NCI-H526 (cell line): ENCODE measurements at regions not wholly inside any gene's neighbourhood (a gene's known extent, or its start where the extent isn't known, plus 50 kb on each side); places are given as distances from the start of the nearest gene placed in this dataset.

Source experiments
- DNase-seq, 2 experiments: peaks; one replicate each; lab custom pipeline; 2025; lab: John Stamatoyannopoulos, UW

DNA sequence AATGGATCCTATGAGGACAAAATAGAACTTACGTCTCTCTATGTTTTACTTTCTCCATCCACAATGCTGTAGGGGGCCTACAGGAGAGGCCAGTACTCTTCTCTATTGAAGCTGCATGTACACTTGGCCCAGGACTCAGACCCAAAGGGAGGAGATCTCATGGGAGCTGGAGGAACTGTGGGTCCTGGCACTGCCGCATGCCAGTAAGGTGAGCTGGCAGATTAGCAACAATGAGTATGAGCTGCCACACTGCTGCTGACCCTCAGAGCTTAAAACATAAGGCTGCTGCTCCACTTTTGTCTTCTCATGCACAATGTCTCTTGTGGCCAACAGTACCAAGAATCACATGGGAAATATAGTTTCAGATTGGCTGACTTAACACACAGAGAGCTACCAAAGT lies 57.8 kb upstream of the TBC1D5 start:
- no peak for DNase-seq

DNA sequence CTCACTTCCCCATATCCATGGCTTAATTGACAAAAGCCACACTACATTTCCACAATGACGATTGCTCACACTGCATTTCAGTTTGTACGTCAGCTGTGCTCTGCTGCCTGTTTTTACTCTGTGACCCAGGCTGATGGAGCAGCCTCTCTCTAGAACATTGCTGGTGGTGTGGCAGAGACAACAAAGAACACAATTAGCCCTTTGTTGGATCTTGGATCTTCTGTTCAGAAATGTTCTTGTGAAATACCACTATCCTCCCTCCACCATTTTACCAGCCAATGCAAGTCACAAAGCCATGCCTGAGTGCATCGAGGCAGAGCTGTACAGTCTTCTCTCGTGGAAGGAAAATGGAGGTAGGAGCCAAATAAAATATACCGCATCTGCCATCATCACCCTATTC lies 56.9 kb upstream of the TBC1D5 start:
- DNase-seq, result no peak

GRCh38 chr3:17798000-17798399 lies 55.6 kb upstream of the TBC1D5 start:
- DNase-seq, result no peak

- DNase-seq, result no peak
Measured at GRCh38 chr3:17795711-17796110, 53.3 kb upstream of the TBC1D5 start.

GRCh38 chr3:17795280-17795679 lies 52.8 kb upstream of the TBC1D5 start:
- no peak for DNase-seq

DNA sequence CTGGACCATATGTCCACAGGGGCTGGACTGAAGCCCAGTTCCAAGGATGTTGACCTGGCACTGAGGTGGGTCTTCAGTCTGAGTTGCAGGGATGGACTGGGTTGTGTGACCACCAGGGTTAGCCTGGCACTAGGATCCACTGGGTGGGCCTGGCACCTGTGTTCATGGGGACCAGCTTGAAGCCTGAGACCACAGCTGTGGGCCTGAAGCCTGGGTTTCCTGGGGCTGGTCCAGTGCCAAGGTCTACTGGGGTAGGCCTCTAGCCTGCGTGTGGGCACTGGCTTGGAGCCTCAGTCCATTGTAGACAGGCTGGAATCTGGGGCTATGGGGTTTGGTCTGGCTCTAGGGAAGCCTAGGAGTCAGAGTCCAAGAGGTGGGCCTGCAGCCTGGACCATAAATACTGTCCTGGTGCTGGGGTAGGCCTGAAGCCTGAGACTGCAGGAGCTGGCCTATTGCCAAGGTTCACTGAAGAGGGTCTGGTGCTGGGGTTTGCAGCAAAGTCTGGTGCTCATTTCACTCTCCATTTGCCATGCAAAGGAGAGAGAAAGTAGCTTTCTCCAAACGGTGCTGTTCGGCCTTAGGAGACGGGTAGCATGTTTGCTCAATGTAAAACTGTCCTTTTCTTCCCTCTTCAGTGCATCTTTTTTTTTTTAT lies 51.2 kb upstream of the TBC1D5 start:
- peak in 1 of 2 experiments; percentile 17 for DNase-seq
